H1 (cell line): ENCODE measurements at regions not wholly inside any gene's neighbourhood (a gene's known extent, or its start where the extent isn't known, plus 50 kb on each side); places are given as distances from the start of the nearest gene placed in this dataset.

Source experiments
- CTCF ChIA-PET: fragments of 300-600 bp; sonication (Branson Sonifier 250); formaldehyde crosslinking; loops from one replicate; lab custom pipeline; 2021; ENCODE audit not compliant: partially characterized antibody; lab: Charles Lee
- POLR2A ChIA-PET: fragments of 300-600 bp; sonication (Branson Sonifier 250); formaldehyde crosslinking; loops from one replicate; lab custom pipeline; 2021; ENCODE audit warnings: inconsistent platforms; ENCODE audit not compliant: partially characterized antibody; lab: Charles Lee
- DNase-seq, 2 experiments: peaks; one replicate each; pipeline versions ENCODE4 v3.0.0 to v3.0.0-alpha.2; 2010 to 2022; ENCODE audit warnings: low spot score in 2 of 2, low read depth in 1 of 2, mixed read lengths in 1 of 2
- FAIRE-seq: peaks from 2 replicates; lab custom pipeline; 2011; peaks lifted over from hg19 to GRCh38; lab: Jason Lieb, UNC
- H2AFZ ChIP-seq: 2 replicates; pipeline ENCODE4 v1.8.1; 2012; ENCODE audit warnings: low read length, inconsistent platforms
- H2AK5ac ChIP-seq: 2 replicates; pipeline ENCODE4 v1.6.1; 2013; ENCODE audit warnings: low read depth, low read length
- H2BK120ac ChIP-seq: replicated peaks from 2 replicates; pipeline ENCODE3; 2013; ENCODE audit warnings: low read depth, low read length, inconsistent platforms
- H2BK12ac ChIP-seq: 2 replicates; pipeline ENCODE4 v1.6.1; 2013; ENCODE audit warnings: low read depth, low read length
- H2BK15ac ChIP-seq: 2 replicates; pipeline ENCODE4 v1.6.1; 2013; ENCODE audit warnings: low read length
- H2BK20ac ChIP-seq: 2 replicates; pipeline ENCODE4 v1.6.1; 2013; ENCODE audit warnings: low read length
- H2BK5ac ChIP-seq: 2 replicates; pipeline ENCODE4 v1.6.1; 2013; ENCODE audit warnings: low read depth, low read length
- H3K14ac ChIP-seq: 2 replicates; pipeline ENCODE4 v1.6.1; 2013; ENCODE audit warnings: inconsistent platforms; ENCODE audit not compliant: insufficient read length
- H3K18ac ChIP-seq: 2 replicates; pipeline ENCODE4 v1.6.1; 2013; ENCODE audit warnings: low read length; ENCODE audit errors: extremely low read depth
- H3K23ac ChIP-seq: 2 replicates; pipeline ENCODE4 v1.6.1; 2013; ENCODE audit warnings: inconsistent platforms; ENCODE audit not compliant: insufficient read length
- H3K23me2 ChIP-seq: 2 replicates; pipeline ENCODE4 v1.6.1; 2013; ENCODE audit warnings: low read depth, low read length
- H3K27ac ChIP-seq: 2 replicates; pipeline ENCODE4 v1.6.1; 2011; ENCODE audit warnings: low read depth, low read length, inconsistent platforms
- H3K27me3 ChIP-seq, 4 experiments: replicated peaks in 1 of 4; 1 replicate in 1 of 4; 2 replicates in 3 of 4; pipeline versions ENCODE4 v1.6.1 to v1.8.1; 2011 to 2013; ENCODE audit warnings: low read length in 3 of 4, mild to moderate bottlenecking in 3 of 4, inconsistent platforms in 2 of 4, mixed read lengths in 2 of 4, moderate library complexity in 1 of 4; ENCODE audit not compliant: control insufficient read depth in 3 of 4, insufficient read depth in 3 of 4; ENCODE audit errors: extremely low read depth in 1 of 4
- H3K36me3 ChIP-seq, 4 experiments: 2 replicates each; pipeline versions ENCODE4 v1.6.1 to v1.8.1; 2011 to 2013; ENCODE audit warnings: mild to moderate bottlenecking in 4 of 4, low read length in 3 of 4, moderate library complexity in 2 of 4, control low read depth in 1 of 4, inconsistent platforms in 1 of 4; ENCODE audit not compliant: insufficient read depth in 4 of 4, control insufficient read depth in 2 of 4
- H3K4ac ChIP-seq: replicated peaks from 2 replicates; pipeline ENCODE3; 2013; ENCODE audit warnings: low read length, low read depth, mixed read lengths, inconsistent platforms; ENCODE audit not compliant: insufficient read length
- H3K4me1 ChIP-seq, 4 experiments: replicated peaks in 1 of 4; 1 replicate in 1 of 4; 2 replicates in 3 of 4; pipeline versions ENCODE4 v1.6.1 to v1.8.1; 2011 to 2013; ENCODE audit warnings: low read length in 3 of 4, inconsistent platforms in 2 of 4, mixed read lengths in 1 of 4; ENCODE audit not compliant: insufficient read depth in 4 of 4, control insufficient read depth in 3 of 4
- H3K4me2 ChIP-seq, 2 experiments: 2 replicates each; pipeline versions ENCODE4 v1.6.1 to v1.8.1; 2011 to 2013; ENCODE audit warnings: low read depth in 2 of 2, low read length in 2 of 2, control low read depth in 1 of 2, inconsistent platforms in 1 of 2, mild to moderate bottlenecking in 1 of 2; ENCODE audit not compliant: insufficient read depth in 1 of 2
- H3K4me3 ChIP-seq, 4 experiments: fragments of 200-600, 300-600 bp in 1 of 4; sonication (generic), shearing (Covaris generic), sonication (Bioruptor Twin) in 1 of 4; 2 replicates each; pipeline versions ENCODE4 v1.5.1 to v1.8.1; 2011 to 2016; ENCODE audit warnings: low read length in 4 of 4, low read depth in 3 of 4, control low read depth in 2 of 4, inconsistent platforms in 2 of 4, mild to moderate bottlenecking in 2 of 4, mixed read lengths in 1 of 4, moderate library complexity in 1 of 4; ENCODE audit not compliant: insufficient read depth in 2 of 4; ENCODE audit errors: extremely low read depth in 1 of 4
- H3K56ac ChIP-seq: replicated peaks from 2 replicates; pipeline ENCODE3; 2013; ENCODE audit warnings: low read depth, mild to moderate bottlenecking, mixed read lengths, low read length, inconsistent platforms; ENCODE audit not compliant: insufficient read length
- H3K79me1 ChIP-seq: 2 replicates; pipeline ENCODE4 v1.6.1; 2013; ENCODE audit warnings: low read depth, low read length, control low read depth
- H3K79me2 ChIP-seq, 2 experiments: 2 replicates each; pipeline versions ENCODE4 v1.6.1 to v1.8.1; 2012 to 2013; ENCODE audit warnings: low read length in 2 of 2, mild to moderate bottlenecking in 2 of 2, inconsistent platforms in 1 of 2; ENCODE audit not compliant: insufficient read depth in 2 of 2, control insufficient read depth in 1 of 2
- H3K9ac ChIP-seq, 4 experiments: replicated peaks in 1 of 4; 1 replicate in 1 of 4; 2 replicates in 3 of 4; pipeline versions ENCODE4 v1.6.1 to v1.8.1; 2011 to 2013; ENCODE audit warnings: low read depth in 3 of 4, low read length in 3 of 4, control low read depth in 2 of 4, mild to moderate bottlenecking in 2 of 4, moderate library complexity in 2 of 4, inconsistent platforms in 1 of 4; ENCODE audit errors: extremely low read depth in 1 of 4
- H3K9me3 ChIP-seq, 2 experiments: 2 replicates each; pipeline versions ENCODE4 v1.6.1 to v1.8.1; 2012 to 2013; ENCODE audit warnings: mild to moderate bottlenecking in 2 of 2, moderate library complexity in 2 of 2, control low read depth in 1 of 2, inconsistent platforms in 1 of 2, low read depth in 1 of 2, low read length in 1 of 2, mixed read lengths in 1 of 2; ENCODE audit not compliant: insufficient read depth in 2 of 2
- H4K20me1 ChIP-seq, 2 experiments: replicated peaks in 1 of 2; 2 replicates each; pipeline versions ENCODE3 to v1.8.1; 2011 to 2013; ENCODE audit warnings: inconsistent platforms in 2 of 2, low read length in 2 of 2, mild to moderate bottlenecking in 1 of 2; ENCODE audit not compliant: insufficient read depth in 2 of 2, control insufficient read depth in 1 of 2
- H4K5ac ChIP-seq: 2 replicates; pipeline ENCODE4 v1.6.1; 2013; ENCODE audit warnings: low read length, low read depth, mixed read lengths, inconsistent platforms; ENCODE audit not compliant: insufficient read length
- H4K8ac ChIP-seq: 2 replicates; pipeline ENCODE4 v1.8.0; 2013; ENCODE audit warnings: mild to moderate bottlenecking, moderate library complexity, low read length, inconsistent platforms; ENCODE audit not compliant: insufficient read depth; ENCODE audit errors: extremely low read depth
- H4K91ac ChIP-seq: replicated peaks from 2 replicates; pipeline ENCODE3; 2013; ENCODE audit warnings: low read length, mixed read lengths, inconsistent platforms; ENCODE audit not compliant: insufficient read length
- GTF2F1 ChIP-seq: IDR thresholded peaks from 2 replicates; pipeline ENCODE4 v1.6.1; 2012; ENCODE audit warnings: low read depth, low read length, improper control_type of control experiment, borderline replicate concordance
- NANOG ChIP-seq: IDR thresholded peaks from 2 replicates; pipeline ENCODE4 v1.6.1; 2011; ENCODE audit warnings: low read length, low read depth, mild to moderate bottlenecking, inconsistent platforms; ENCODE audit not compliant: insufficient read depth, poor library complexity, severe bottlenecking
- RNF2 ChIP-seq: fragments of 200-900, 300-1000 bp; sonication (generic); IDR thresholded peaks from 2 replicates; pipeline ENCODE4 v1.7.1; 2016; ENCODE audit warnings: borderline replicate concordance, low read depth, mild to moderate bottlenecking, antibody characterized with exemption, low read length; ENCODE audit not compliant: poor library complexity, severe bottlenecking; ENCODE audit errors: missing control alignments
- WGBS, 2 experiments: shearing (Covaris generic) in 1 of 2; methylation state at CpG; one replicate each; pipeline versions ENCODE4 v1.1.6 to v1.1.7; 2013 to 2015; ENCODE audit warnings: low lambda C conversion rate in 2 of 2, mixed read lengths in 2 of 2, inconsistent platforms in 1 of 2, low coverage in 1 of 2, missing lambda C conversion rate in 1 of 2; ENCODE audit not compliant: insufficient replicate concordance in 2 of 2, insufficient coverage in 1 of 2, insufficient read length in 1 of 2; ENCODE audit errors: extremely low coverage in 1 of 2, missing lambda C conversion rate in 1 of 2; 5-methylcytosine and 5-hydroxymethylcytosine counted together

GRCh38 chr7:49520951-49521350, 252.5 kb upstream of the VWC2 start:
- Histone ChIP-seq H2BK120ac (no peak overlapping the region), H4K91ac (no peak overlapping the region), H4K5ac (no peak overlapping the region), H3K23ac (no peak overlapping the region), H3K27me3 (no peaks in the 10 kb centered on the region), H3K79me1 (no peaks in the 10 kb centered on the region), H4K8ac (no peak overlapping the region), H3K23me2 (no peaks in the 10 kb centered on the region), H3K4me3 (no peak overlapping the region), H3K9ac (no peak overlapping the region), H3K36me3 (no peaks in the 10 kb centered on the region), H3K27ac (no peak overlapping the region), H3K4me1 (peaks cover 0 to 3% (median 0%) of the 10 kb centered on the region in 4 experiments; a peak in 2 of 7 replicates), H3K14ac (no peak overlapping the region), H2BK5ac (peak overlapping the region; percentile 35; the same call in 1 of the 2 replicates), H2AK5ac (no peak overlapping the region), H3K79me2 (no peaks in the 10 kb centered on the region), H2BK15ac (no peak overlapping the region), H2AFZ (no peak overlapping the region), H2BK20ac (no peak overlapping the region), H3K4me2 (no peak overlapping the region), H3K9me3 (no peaks in the 10 kb centered on the region), H4K20me1 (no peaks in the 10 kb centered on the region), H3K56ac (no peak overlapping the region), H2BK12ac (no peak overlapping the region), H3K18ac (no peak overlapping the region), H3K4ac (no peak overlapping the region)
- no peak for DNase-seq
- ChIA-PET POLR2A (no interaction called here), CTCF (interaction anchor here (0.8 kb wide), 1 partner anchor 27 kb away, joined by 3 read pairs; no protein-coding TSS in a partner anchor)
- FAIRE-seq = no peak
- TF ChIP-seq RNF2 (no peak), GTF2F1 (no peak), NANOG (no peak)
- WGBS, 2 experiments = 63% methylated on average over 1 of the region's 1 CpG; no CpG with 5 or more reads in 1 of the 2 experiments
